HEK293 (cell line): ENCODE measurements at regions not wholly inside any gene's neighbourhood (a gene's known extent, or its start where the extent isn't known, plus 50 kb on each side); places are given as distances from the start of the nearest gene placed in this dataset.

ENCODE experiments used
- CTCF ChIP-seq: fragments of 450-650 bp; formaldehyde crosslinking; IDR thresholded peaks from 2 replicates; pipeline ENCODE4 v1.5.1; 2016; ENCODE audit warnings: missing biosample characterization, missing genetic modification characterization
- GLIS1 ChIP-seq: fragments of 450-650 bp; formaldehyde crosslinking; IDR thresholded peaks from 2 replicates; pipeline ENCODE4 v1.5.1; 2016; ENCODE audit warnings: missing biosample characterization, missing genetic modification characterization
- HIC1 ChIP-seq: fragments of 450-650 bp; formaldehyde crosslinking; IDR thresholded peaks from 2 replicates; pipeline ENCODE4 v1.5.1; 2016; ENCODE audit warnings: missing biosample characterization, missing genetic modification characterization
- REPIN1 ChIP-seq: fragments of 450-650 bp; formaldehyde crosslinking; IDR thresholded peaks from 2 replicates; pipeline ENCODE4 v1.5.1; 2017; ENCODE audit warnings: missing biosample characterization, missing genetic modification characterization, low read depth
- SETDB1 ChIP-seq: IDR thresholded peaks from one replicate; pipeline ENCODE4 v1.6.1; 2017; ENCODE audit warnings: mild to moderate bottlenecking, low read length, moderate library complexity, mixed read lengths; ENCODE audit not compliant: insufficient read length
- SP2 ChIP-seq: fragments of 450-650 bp; formaldehyde crosslinking; IDR thresholded peaks from 2 replicates; pipeline ENCODE4 v1.5.1; 2016; ENCODE audit warnings: missing biosample characterization, missing genetic modification characterization
- ZNF133 ChIP-seq: fragments of 450-650 bp; formaldehyde crosslinking; IDR thresholded peaks from 2 replicates; pipeline ENCODE4 v1.5.1; 2016; ENCODE audit warnings: missing biosample characterization, missing genetic modification characterization
- ZNF2 ChIP-seq: fragments of 450-650 bp; formaldehyde crosslinking; IDR thresholded peaks from 2 replicates; pipeline ENCODE4 v1.5.1; 2016; ENCODE audit warnings: missing biosample characterization, missing genetic modification characterization

GRCh38 chr1:189821833-189822232 lies 655.8 kb downstream of the BRINP3 start:
- no peak for TF ChIP-seq ZNF133 (tag by site-specific recombination)
- TF ChIP-seq CTCF (tag by site-specific recombination), result no peak
- no peak for TF ChIP-seq SP2 (tag by site-specific recombination)
- no peak for TF ChIP-seq HIC1
- TF ChIP-seq REPIN1, result no peak
- no peak for TF ChIP-seq ZNF2 (tag by site-specific recombination)
- no peak for TF ChIP-seq GLIS1
- TF ChIP-seq SETDB1, result no peak
